Cardiac muscle cell (in vitro differentiated cells and primary cell): ENCODE measurements at regions not wholly inside any gene's neighbourhood (a gene's known extent, or its start where the extent isn't known, plus 50 kb on each side); places are given as distances from the start of the nearest gene placed in this dataset.

Experiments
- DNase-seq, 2 donors: peaks; one replicate each; pipeline versions ENCODE4 v3.0.0 to v3.0.0-alpha.2; 2010 to 2017; ENCODE audit warnings: low read depth in 1 of 2, low spot score in 1 of 2
- H3K27ac ChIP-seq: fragments of 200-600 bp; sonication (generic); 2 replicates; pipeline ENCODE4 v1.5.1; 2016
- H3K27me3 ChIP-seq: fragments of 200-600 bp; sonication (generic); 2 replicates; pipeline ENCODE4 v1.6.0; 2016; ENCODE audit warnings: control low read depth
- H3K36me3 ChIP-seq: fragments of 200-600 bp; sonication (generic); 2 replicates; pipeline ENCODE4 v1.5.1; 2016; ENCODE audit warnings: control low read depth
- H3K4me1 ChIP-seq: fragments of 200-600 bp; sonication (generic); 2 replicates; pipeline ENCODE4 v1.8.1; 2017; ENCODE audit warnings: low read depth, mild to moderate bottlenecking, mixed run types
- H3K4me3 ChIP-seq: fragments of 200-600 bp; sonication (generic); 2 replicates; pipeline ENCODE4 v1.5.1; 2016; ENCODE audit warnings: mild to moderate bottlenecking
- H3K9me3 ChIP-seq: fragments of 200-600 bp; sonication (generic); 2 replicates; pipeline ENCODE4 v1.5.1; 2017; ENCODE audit warnings: low read depth, mild to moderate bottlenecking, control low read depth
- TF ChIP-seq, protein P1 (sequence below): IDR thresholded peaks from 2 replicates; pipeline ENCODE4 v1.5.1; 2012; ENCODE audit warnings: low read depth, mild to moderate bottlenecking, low read length

- Histone ChIP-seq H3K27ac (no peak overlapping the region), H3K4me3 (no peak overlapping the region), H3K36me3 (no peaks in the 10 kb centered on the region), H3K27me3 (no peaks in the 10 kb centered on the region), H3K4me1 (no peaks in the 10 kb centered on the region), H3K9me3 (no peaks in the 10 kb centered on the region)
- DNase-seq: no peak
- TF ChIP-seq, protein P1, sequence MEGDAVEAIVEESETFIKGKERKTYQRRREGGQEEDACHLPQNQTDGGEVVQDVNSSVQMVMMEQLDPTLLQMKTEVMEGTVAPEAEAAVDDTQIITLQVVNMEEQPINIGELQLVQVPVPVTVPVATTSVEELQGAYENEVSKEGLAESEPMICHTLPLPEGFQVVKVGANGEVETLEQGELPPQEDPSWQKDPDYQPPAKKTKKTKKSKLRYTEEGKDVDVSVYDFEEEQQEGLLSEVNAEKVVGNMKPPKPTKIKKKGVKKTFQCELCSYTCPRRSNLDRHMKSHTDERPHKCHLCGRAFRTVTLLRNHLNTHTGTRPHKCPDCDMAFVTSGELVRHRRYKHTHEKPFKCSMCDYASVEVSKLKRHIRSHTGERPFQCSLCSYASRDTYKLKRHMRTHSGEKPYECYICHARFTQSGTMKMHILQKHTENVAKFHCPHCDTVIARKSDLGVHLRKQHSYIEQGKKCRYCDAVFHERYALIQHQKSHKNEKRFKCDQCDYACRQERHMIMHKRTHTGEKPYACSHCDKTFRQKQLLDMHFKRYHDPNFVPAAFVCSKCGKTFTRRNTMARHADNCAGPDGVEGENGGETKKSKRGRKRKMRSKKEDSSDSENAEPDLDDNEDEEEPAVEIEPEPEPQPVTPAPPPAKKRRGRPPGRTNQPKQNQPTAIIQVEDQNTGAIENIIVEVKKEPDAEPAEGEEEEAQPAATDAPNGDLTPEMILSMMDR: no peak
Measured at GRCh38 chr16:72234387-72234786, 62.4 kb upstream of the PMFBP1 start.

DNA sequence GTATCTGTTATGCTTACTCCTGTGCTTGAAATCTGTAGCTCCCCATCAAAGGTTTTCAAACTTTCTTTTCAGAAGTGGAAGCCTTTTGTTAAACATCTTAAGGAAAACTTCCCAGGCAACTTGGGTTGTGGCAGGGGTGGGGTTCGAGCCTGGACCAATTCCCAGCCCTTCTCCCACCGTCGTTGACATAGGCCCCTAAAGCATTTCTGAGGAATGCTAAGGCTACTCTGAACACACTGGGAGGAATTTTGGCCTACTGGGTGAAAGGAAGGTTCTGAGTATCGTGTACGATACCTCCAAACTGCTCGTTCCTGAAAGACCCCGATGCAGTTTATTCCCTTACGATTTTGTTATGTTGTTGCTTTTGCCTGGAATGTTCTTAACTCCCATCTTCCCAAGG, 56.1 kb upstream of the PMFBP1 start:
- Histone ChIP-seq H3K27ac (no peak overlapping the region), H3K36me3 (no peaks in the 10 kb centered on the region), H3K4me1 (no peaks in the 10 kb centered on the region), H3K27me3 (no peaks in the 10 kb centered on the region), H3K4me3 (no peak overlapping the region), H3K9me3 (no peaks in the 10 kb centered on the region)
- DNase-seq: no peak
- TF ChIP-seq, protein P1: no peak

DNA sequence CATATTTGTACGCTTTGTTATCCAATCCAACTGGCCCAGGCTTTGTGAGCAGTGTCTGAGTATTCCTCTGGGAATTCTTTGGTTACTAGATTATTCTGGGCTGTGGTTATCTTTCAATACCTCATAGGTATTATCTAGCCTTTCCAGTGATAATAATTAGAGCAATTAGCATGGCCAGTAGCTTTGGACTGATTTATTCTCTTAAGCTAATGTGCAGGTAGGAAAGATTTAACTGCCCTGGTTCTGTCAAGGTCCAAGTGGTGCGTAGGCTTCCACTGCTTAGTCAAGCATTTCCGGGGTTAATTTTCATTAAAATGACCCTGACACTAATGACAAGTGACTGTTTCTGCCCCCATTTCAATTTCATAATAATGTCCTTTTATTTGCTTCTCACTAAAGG, 54.2 kb upstream of the PMFBP1 start:
- H3K36me3 ChIP-seq: no peaks in the 10 kb centered on the region
- H3K27me3 ChIP-seq: no peaks in the 10 kb centered on the region
- TF ChIP-seq, protein P1: no peak
- H3K4me1 ChIP-seq: peaks cover 3% of the 10 kb centered on the region
- H3K9me3 ChIP-seq: no peaks in the 10 kb centered on the region
- no peak overlapping the region for H3K27ac ChIP-seq
- no peak for DNase-seq
- H3K4me3 ChIP-seq: no peak overlapping the region

GRCh38 chr16:72224260-72224768, 52.4 kb upstream of the PMFBP1 start:
- peaks cover 8% of the 10 kb centered on the region for H3K4me1 ChIP-seq
- no peaks in the 10 kb centered on the region for H3K9me3 ChIP-seq
- H3K27ac ChIP-seq: no peak overlapping the region
- TF ChIP-seq, protein P1: no peak
- H3K36me3 ChIP-seq: no peaks in the 10 kb centered on the region
- no peaks in the 10 kb centered on the region for H3K27me3 ChIP-seq
- no peak overlapping the region for H3K4me3 ChIP-seq
- no peak for DNase-seq

DNA sequence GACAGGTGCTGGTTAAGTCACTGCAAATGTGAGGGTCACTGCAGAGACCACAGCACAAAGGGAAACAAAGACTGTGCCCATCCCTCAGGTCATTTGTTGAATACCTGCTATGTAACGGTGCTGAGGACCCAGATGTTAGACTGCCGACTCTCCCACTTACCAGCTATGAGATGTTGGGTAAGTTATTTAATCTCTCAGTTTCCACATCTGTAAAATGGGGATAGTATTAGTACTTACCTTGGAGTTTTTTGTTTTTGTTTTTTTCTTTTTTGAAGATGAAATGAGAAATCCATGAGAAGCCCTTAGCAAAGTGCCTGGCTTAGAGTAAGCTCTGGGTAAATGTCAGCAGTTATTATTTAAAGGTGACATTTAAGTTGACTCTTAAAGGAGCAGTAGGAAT, 50.5 kb upstream of the PMFBP1 start:
- no peak overlapping the region for H3K27ac ChIP-seq
- H3K36me3 ChIP-seq: no peaks in the 10 kb centered on the region
- TF ChIP-seq, protein P1: no peak
- no peaks in the 10 kb centered on the region for H3K9me3 ChIP-seq
- DNase-seq: no peak
- H3K4me1 ChIP-seq: peaks cover 8% of the 10 kb centered on the region
- H3K27me3 ChIP-seq: no peaks in the 10 kb centered on the region
- H3K4me3 ChIP-seq: no peak overlapping the region
